K562 (cell line): ENCODE measurements at regions not wholly inside any gene's neighbourhood (a gene's known extent, or its start where the extent isn't known, plus 50 kb on each side); places are given as distances from the start of the nearest gene placed in this dataset.

ENCODE experiments used
- ATAC-seq: fragments of 200-7000 bp; cut with Tn5 transposase; 3 replicates; pipeline ENCODE4 v1.9.1; 2020; ENCODE audit warnings: moderate library complexity
- BruUV-seq: library from RNA; stranded (reverse); fragments of 400-500 nt; replicated peaks from 2 replicates; lab custom pipeline; 2021; lab: Mats Ljungman, UMichigan
- CTCF ChIA-PET: fragments of 300-600 bp; formaldehyde crosslinking; extraction: SDS; loops from one replicate; lab custom pipeline; 2021; ENCODE audit warnings: low intra/inter-chr PET ratio; lab: Yijun Ruan, JAX
- POLR2A ChIA-PET: fragments of 300-600, 350-650 bp; sonication (Branson Sonifier 250); formaldehyde crosslinking; extraction: SDS; loops from one replicate; lab custom pipeline; 2021; ENCODE audit warnings: antibody characterized with exemption, inconsistent platforms; lab: Yijun Ruan, JAX
- DNase-seq, 4 experiments: peaks; one replicate each; pipeline versions ENCODE4 v3.0.0 to v3.0.0-alpha.2; 2011 to 2018; ENCODE audit warnings: low spot score in 3 of 4, mixed read lengths in 3 of 4; ENCODE audit errors: extremely low read depth in 1 of 4
- FAIRE-seq: peaks from 2 replicates; lab custom pipeline; 2011; peaks lifted over from hg19 to GRCh38; lab: Jason Lieb, UNC
- H2AFZ ChIP-seq: 2 replicates; pipeline ENCODE4 v1.6.0; 2011; ENCODE audit warnings: low read depth, low read length, control low read depth, inconsistent platforms
- H3K27ac ChIP-seq: fragments of 200-600 bp; 3 replicates; pipeline ENCODE4 v1.8.0; 2011; ENCODE audit warnings: low read depth, mild to moderate bottlenecking, control low read depth, inconsistent platforms, low read length, moderate library complexity, mixed read lengths; ENCODE audit errors: extremely low read depth
- H3K27me3 ChIP-seq, 2 experiments: fragments of 300-600 bp in 1 of 2; 2 replicates in 1 of 2; 3 replicates in 1 of 2; pipeline versions ENCODE4 v1.6.0 to v1.8.0; 2011; ENCODE audit warnings: inconsistent platforms in 2 of 2, low read length in 2 of 2, mild to moderate bottlenecking in 1 of 2, mixed read lengths in 1 of 2, moderate library complexity in 1 of 2; ENCODE audit not compliant: control insufficient read depth in 2 of 2, insufficient read depth in 2 of 2
- H3K36me3 ChIP-seq: fragments of 300-600 bp; 3 replicates; pipeline ENCODE4 v1.8.0; 2011; ENCODE audit warnings: mild to moderate bottlenecking, low read length, inconsistent platforms; ENCODE audit not compliant: control insufficient read depth, insufficient read depth
- H3K4me1 ChIP-seq, 2 experiments: fragments of 200-600 bp in 1 of 2; replicated peaks in 1 of 2; 2 replicates in 1 of 2; 3 replicates in 1 of 2; pipeline versions ENCODE4 v1.5.1 to v1.8.0; 2011; ENCODE audit warnings: inconsistent platforms in 2 of 2, low read length in 2 of 2, mild to moderate bottlenecking in 1 of 2, mixed read lengths in 1 of 2, moderate library complexity in 1 of 2; ENCODE audit not compliant: control insufficient read depth in 2 of 2, insufficient read depth in 2 of 2
- H3K4me2 ChIP-seq: 2 replicates; pipeline ENCODE4 v1.6.1; 2011; ENCODE audit warnings: low read length, control low read depth, inconsistent platforms, mixed read lengths; ENCODE audit not compliant: insufficient read depth
- H3K4me3 ChIP-seq: fragments of 200-600 bp; sonication (generic), shearing (Covaris generic); 2 replicates; pipeline ENCODE4 v1.5.1; 2016; ENCODE audit warnings: control low read depth, inconsistent platforms
- H3K79me2 ChIP-seq: fragments of 200-600 bp; 3 replicates; pipeline ENCODE4 v1.8.0; 2011; ENCODE audit warnings: low read length, inconsistent platforms; ENCODE audit not compliant: control insufficient read depth, insufficient read depth
- H3K9ac ChIP-seq, 2 experiments: 2 replicates each; pipeline versions ENCODE4 v1.6.0 to v1.6.1; 2011; ENCODE audit warnings: low read depth in 2 of 2, low read length in 2 of 2, control low read depth in 1 of 2, inconsistent platforms in 1 of 2, mild to moderate bottlenecking in 1 of 2, mixed read lengths in 1 of 2; ENCODE audit not compliant: insufficient read depth in 1 of 2
- H3K9me1 ChIP-seq: one replicate; pipeline ENCODE4 v1.6.0; 2011; ENCODE audit warnings: inconsistent platforms, mild to moderate bottlenecking, low read length, moderate library complexity; ENCODE audit not compliant: control insufficient read depth, insufficient read depth
- H3K9me3 ChIP-seq: replicated peaks from 2 replicates; pipeline ENCODE4 v1.5.1; 2011; ENCODE audit warnings: low read depth, low read length, inconsistent platforms; ENCODE audit not compliant: control insufficient read depth, insufficient read depth
- H4K20me1 ChIP-seq: replicated peaks from 2 replicates; pipeline ENCODE4 v1.6.1; 2011; ENCODE audit warnings: low read length, inconsistent platforms, mixed read lengths; ENCODE audit not compliant: control insufficient read depth, insufficient read depth
- CREBBP ChIP-seq: IDR thresholded peaks from one replicate; pipeline ENCODE4 v1.6.1; 2012; ENCODE audit warnings: low read depth, mild to moderate bottlenecking, control low read depth, inconsistent platforms, low read length
- EHMT2 ChIP-seq: fragments of 450-650 bp; IDR thresholded peaks from 2 replicates; pipeline ENCODE4 v1.6.1; 2018; ENCODE audit warnings: antibody characterized with exemption
- POLR2AphosphoS2 ChIP-seq: IDR thresholded peaks from 2 replicates; pipeline ENCODE4 v1.6.1; 2012; ENCODE audit warnings: low read length, improper control_type of control experiment
- THRA ChIP-seq: fragments of 450-650 bp; IDR thresholded peaks from 2 replicates; pipeline ENCODE4 v1.6.1; 2017; ENCODE audit warnings: mild to moderate bottlenecking, moderate library complexity
- ZNF408 ChIP-seq: fragments of 250-450 bp; sonication (Bioruptor Pico); IDR thresholded peaks from 2 replicates; pipeline ENCODE4 v1.4.0; 2020; ENCODE audit warnings: low read depth, mild to moderate bottlenecking, moderate library complexity
- WGBS: fragments of 100-300 bp; shearing (Covaris generic); methylation state at CpG from one replicate; pipeline ENCODE4 v1.1.6; 2016; ENCODE audit warnings: low coverage, mixed read lengths; ENCODE audit not compliant: insufficient coverage; ENCODE audit errors: missing lambda C conversion rate; 5-methylcytosine and 5-hydroxymethylcytosine counted together
- in situ Hi-C: fragments of 300-500 bp; cut with MboI; formaldehyde crosslinking; loops from 4 replicates; pipeline ENCODE4 v1.15.0; 2018; ENCODE audit warnings: inconsistent platforms, mixed read lengths
- intact Hi-C: fragments of 100-400 bp; cut with micrococcal nuclease; formaldehyde crosslinking; loops from 2 replicates; pipeline ENCODE4 v1.14.2; 2022

GRCh38 chr2:223197046-223197445 is 145.1 kb downstream of the KCNE4 start:
- H3K27me3 ChIP-seq: no peaks in the 10 kb centered on the region
- no peaks in the 10 kb centered on the region for H3K36me3 ChIP-seq
- no peak overlapping the region for H3K4me2 ChIP-seq
- BruUV-seq: no TSS peak
- H4K20me1 ChIP-seq: no peaks in the 10 kb centered on the region
- no peak overlapping the region for H3K9ac ChIP-seq
- no peak overlapping the region for H3K27ac ChIP-seq
- H3K9me3 ChIP-seq: no peaks in the 10 kb centered on the region
- no peaks in the 10 kb centered on the region for H3K9me1 ChIP-seq
- FAIRE-seq (no peak), ATAC-seq (no peak), DNase-seq (no peak)
- ChIA-PET CTCF (no interaction called here), POLR2A (no interaction called here)
- intact Hi-C loops (no loop called here), in situ Hi-C loops (no loop called here)
- H2AFZ ChIP-seq: no peak overlapping the region
- TF ChIP-seq CREBBP (no peak), EHMT2 (no peak), THRA (no peak), ZNF408 (CRISPR knock-in tag) (no peak), POLR2AphosphoS2 (no peak)
- no peaks in the 10 kb centered on the region for H3K79me2 ChIP-seq
- WGBS: 0% methylated on average over 2 of the region's 2 CpGs
- no peak overlapping the region for H3K4me3 ChIP-seq
- no peaks in the 10 kb centered on the region for H3K4me1 ChIP-seq
